ENCODE measurements at regions not wholly inside any gene's neighbourhood (a gene's known extent, or its start where the extent isn't known, plus 50 kb on each side); places are given as distances from the start of the nearest gene placed in this dataset.

DNA sequence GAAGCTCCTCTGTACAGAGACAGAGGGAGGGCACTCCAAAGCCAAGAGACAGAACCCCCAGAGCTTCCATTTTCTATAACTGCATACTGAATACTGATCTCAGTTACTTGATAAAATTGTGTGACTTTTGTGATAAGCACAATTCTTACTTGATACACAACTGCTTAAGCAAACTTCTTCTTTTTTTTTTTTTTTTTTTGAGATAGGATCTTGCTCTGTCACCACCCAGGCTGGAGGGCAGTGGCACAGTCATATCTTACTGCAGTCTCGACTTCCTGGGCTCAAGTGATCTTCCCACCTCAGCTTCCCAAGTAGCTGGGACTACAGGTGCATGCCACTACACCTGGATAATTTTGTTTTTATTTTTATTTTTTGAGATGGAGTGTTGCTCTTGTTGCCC, 252.1 kb upstream of the ZNF608 start:
- TF ChIP-seq GATA2 (IDR thresholded peaks at IDR 0.05; ENCODE audit: low read depth, low read length) = no peak
- TF ChIP-seq GATA3 (IDR thresholded peaks at IDR 0.05; ENCODE audit: low read depth, low read length) = no peak

Data from SH-SY5Y (cell line).